HG02981 (cell line): ENCODE measurements at regions not wholly inside any gene's neighbourhood (a gene's known extent, or its start where the extent isn't known, plus 50 kb on each side); places are given as distances from the start of the nearest gene placed in this dataset.

Experiments used
- ATAC-seq: cut with Tn5 transposase; IDR thresholded peaks from one replicate; pipeline ENCODE4 v1.9.1; 2021; ENCODE audit warnings: mild to moderate bottlenecking, moderate library complexity; ENCODE audit not compliant: unreplicated experiment

DNA sequence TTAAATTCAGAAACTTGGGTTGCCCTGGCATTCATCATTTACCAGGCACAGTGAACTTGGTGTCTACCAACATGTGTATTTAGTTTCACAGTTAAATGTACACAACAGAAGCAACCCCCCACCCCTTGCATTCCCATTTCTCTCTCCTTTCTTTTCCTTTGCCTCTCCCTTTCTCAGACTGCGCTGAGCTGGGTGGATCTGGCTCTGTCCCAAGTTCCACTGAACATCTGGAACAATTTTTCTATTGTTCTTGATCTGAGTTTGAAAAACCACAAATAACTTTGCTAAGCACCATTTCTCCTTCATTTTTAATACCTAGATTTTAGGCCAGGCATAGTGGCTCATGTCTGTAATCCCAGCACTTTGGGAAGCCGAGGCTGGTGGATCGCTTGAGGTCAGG is 242.2 kb downstream of the ABHD5 start:
- no peak for ATAC-seq

DNA sequence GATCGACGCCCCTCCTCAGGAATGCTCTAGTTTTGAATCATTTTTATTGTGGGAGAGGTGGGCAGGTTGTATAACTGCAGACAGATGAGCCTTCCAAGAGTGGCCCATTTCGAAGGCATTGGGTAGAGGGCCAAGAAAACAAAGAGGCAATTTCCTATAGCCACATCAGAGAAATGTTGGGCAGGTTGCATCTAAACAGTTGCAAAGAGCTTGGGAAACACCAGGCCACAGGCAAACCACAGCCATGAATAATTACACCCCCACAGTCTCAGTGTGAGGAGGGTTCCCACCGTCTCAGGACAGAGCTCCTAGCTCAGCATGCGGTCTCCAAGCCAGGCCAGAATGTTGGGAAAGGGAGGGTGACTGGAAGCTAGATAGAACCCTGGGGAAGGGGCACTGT is 257.3 kb downstream of the ABHD5 start:
- ATAC-seq, result no peak

DNA sequence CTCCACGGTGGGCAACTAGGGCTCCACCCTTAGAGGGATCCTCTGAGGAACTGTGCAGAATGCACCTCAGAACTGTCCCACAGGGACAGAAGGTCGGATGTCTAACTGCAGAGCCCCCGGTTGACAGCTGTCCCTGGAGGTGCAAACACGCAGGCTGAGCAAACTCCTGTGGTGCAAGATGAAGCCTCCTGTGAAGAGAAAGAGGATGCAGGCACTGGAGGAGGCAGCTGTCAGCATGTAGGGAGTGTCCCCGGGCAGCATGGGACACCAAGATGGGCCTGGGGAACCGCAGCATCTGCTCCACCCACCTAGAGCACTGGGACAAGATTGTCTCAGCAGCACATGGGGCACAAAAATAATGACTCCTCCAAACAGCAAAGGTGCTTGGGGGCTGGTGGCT is 258.9 kb downstream of the ABHD5 start:
- ATAC-seq, result no peak

DNA sequence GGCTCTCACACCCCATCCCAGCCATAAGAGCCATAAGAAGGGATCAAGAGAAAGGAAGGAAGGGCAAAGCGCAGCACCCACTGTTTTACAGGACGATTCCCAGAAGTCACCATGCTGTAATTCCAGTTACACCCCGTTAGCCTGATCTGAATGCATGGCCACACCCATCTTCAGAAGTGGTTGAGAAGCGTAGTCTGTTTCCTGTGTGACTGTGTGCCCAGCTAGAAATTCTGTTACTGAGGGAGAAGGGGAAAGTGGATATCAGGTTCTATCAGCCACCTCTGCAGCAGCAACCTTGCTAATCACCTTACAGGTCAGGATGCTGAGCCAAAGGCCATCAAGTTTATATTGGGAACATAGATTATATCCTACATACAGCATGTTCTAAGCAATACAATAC is 260.0 kb downstream of the ABHD5 start:
- ATAC-seq, result no peak

DNA sequence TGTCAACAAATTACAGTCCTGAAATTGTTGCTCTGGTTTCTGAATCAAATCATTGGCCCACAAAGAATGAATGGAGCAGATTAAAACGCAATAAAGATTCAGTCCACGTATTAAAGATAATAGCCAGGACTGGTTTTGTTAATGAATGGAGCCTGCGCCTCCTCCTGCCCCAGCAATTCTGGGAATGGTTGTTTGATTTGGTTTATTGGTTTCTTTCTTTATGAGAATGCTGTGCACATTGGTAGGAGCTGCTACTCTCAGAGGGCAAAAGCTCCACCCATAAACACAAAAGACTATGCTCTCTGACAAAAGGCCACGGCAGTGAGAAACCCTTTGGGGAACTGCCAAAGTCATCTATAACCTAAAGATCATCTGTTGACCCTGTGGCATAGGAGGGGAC is 261.1 kb downstream of the ABHD5 start:
- no peak for ATAC-seq

DNA sequence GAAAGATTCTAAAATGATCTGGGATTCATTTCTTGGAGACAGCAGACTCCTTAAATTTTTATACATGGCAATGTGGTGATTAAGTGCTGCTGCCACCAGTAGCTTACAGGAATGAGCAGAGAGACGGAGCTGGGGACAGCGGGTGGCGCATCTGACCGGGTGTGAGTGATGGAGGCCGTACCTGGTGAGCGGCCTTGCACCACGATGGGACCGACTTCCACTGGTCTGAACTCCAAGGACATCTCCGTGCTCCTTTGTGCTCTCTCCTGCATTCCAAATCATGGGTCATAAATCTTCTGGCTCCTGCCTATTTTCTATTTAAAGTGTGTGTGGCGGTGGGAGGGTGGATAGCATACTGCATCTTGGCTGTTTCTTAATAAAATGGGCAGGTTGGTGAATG is 262.6 kb downstream of the ABHD5 start:
- no peak for ATAC-seq

DNA sequence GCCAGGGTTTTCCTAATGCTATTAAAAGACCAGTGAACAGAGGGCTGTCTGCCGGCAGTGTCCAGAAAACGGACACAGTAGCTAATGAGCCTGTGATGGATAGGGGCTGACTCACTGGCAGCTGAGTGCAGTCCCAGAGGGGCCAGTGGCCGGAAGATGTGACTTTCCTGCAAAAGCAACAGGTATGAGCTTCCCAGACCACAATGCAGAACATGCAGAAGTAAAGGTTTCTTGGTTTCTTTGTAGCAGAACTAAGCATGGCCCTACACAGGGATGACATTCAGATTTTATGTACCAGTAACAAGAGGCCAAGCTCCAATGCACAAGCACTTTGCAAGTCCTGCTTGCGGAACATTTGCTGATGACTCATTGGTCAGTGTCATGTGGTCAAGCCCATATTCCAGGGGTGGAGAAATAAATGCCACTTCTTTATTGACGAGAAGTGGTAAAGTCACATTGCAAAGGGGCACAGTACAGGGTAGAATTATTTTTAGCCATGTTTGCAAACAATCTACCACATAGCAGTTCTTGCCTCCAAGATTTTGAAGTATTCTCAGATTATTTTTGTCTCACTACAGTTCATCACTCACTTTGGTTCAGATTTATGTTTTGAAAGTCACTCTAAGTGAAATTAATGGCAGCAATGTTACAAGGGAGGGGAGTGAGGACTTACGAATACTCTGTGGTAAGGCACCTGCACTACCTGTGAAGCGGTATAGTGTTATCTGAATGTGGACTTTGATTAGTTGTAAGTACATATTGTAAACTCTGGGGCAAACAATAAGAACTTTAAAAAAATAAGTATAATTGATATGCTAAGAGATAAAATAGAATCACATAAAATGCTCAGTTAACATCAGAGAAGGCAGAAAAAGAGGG is 263.3 kb downstream of the ABHD5 start:
- no peak for ATAC-seq

DNA sequence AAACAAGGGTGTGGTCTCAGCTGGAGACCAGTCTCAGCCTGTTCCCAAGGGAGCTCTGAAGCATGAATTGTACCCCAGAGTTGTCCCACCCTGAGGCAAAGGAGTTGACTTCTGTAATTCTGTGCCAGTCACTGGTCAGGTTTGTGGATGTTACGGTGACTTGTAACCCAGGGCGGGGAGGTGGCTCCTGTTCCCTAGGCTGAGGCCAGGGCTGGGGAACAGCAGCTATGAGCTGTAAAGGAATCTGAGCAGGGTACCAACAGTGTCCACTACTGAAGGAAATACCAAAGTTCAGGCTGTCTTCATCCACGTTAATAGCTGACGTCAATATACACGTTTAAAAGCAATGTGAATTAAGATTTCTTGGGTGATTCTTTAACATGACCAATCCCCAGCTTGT is 266.2 kb downstream of the ABHD5 start:
- no peak for ATAC-seq

DNA sequence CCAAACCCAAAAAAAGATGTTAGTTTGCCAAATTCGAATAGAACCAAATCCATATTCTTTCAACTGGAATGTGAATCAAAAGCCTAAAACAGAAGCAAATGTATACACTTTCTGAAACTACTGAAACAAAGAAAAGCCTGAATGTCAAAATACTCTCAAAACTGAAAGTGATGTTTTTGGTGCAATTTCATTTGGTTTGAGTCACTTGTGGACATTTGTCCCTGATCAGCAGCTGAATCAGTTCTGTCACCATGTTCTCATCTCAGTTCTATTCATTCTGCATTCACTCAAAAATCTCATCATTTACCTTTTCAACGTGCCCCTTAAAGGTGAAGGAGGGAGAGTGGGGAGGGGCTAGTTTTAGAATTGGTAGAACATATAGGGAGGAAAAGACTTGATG is 266.8 kb downstream of the ABHD5 start:
- no peak for ATAC-seq

DNA sequence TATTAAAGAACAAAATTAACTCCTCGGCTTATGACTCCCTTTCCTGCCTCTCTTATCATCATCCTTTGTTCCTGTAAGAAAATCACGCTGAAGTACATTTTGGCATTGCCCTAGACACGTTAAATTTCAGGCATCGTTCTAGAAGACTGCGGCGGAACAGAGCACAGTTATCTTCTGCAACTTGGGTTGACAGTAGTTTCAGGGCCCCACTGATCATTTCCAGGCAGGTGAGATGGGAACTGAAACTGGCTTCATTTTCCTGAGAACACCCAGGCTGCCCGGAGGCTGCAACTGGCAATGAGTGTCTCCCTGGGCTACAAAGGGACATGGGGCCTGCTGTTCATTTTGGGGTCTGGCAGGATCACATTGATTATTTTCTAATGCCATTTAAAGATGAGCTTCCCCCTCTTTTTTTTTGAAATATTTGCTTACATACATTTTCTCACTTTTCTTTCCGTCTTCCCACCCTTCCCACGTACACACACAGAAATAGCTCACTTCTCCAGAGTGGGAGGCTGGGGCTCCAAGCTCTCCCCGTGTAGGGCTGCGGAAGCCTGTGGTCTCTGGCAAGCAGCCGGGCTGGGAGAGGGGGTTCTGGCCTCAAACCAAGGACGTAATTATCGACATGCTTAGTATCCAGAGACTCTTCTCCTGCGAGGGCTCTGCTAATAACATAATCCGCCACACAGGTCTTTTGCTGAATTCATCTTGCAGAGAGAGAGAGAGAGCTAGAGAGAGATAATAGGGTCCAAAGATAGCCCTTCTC is 267.4 kb downstream of the ABHD5 start:
- ATAC-seq, result no peak

DNA sequence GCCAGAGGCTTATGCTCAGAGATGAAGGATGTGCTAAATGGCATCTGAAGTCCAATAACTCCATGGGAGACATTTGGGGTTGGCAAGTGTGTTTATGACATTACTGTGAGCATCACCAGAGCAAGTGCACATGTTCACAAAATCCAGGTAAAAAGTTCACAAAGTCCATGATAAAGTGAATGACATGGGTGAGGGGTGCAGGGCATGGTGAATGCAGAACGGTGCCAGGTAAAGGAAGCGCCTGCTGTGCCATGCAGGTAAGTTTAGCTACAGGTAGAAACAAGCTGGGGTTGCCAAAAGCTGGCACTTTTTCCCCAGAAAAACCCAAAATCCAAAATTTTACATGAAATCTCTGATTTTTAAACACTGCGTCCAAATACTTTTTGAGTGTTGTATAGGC is 268.2 kb downstream of the ABHD5 start:
- ATAC-seq, result no peak

DNA sequence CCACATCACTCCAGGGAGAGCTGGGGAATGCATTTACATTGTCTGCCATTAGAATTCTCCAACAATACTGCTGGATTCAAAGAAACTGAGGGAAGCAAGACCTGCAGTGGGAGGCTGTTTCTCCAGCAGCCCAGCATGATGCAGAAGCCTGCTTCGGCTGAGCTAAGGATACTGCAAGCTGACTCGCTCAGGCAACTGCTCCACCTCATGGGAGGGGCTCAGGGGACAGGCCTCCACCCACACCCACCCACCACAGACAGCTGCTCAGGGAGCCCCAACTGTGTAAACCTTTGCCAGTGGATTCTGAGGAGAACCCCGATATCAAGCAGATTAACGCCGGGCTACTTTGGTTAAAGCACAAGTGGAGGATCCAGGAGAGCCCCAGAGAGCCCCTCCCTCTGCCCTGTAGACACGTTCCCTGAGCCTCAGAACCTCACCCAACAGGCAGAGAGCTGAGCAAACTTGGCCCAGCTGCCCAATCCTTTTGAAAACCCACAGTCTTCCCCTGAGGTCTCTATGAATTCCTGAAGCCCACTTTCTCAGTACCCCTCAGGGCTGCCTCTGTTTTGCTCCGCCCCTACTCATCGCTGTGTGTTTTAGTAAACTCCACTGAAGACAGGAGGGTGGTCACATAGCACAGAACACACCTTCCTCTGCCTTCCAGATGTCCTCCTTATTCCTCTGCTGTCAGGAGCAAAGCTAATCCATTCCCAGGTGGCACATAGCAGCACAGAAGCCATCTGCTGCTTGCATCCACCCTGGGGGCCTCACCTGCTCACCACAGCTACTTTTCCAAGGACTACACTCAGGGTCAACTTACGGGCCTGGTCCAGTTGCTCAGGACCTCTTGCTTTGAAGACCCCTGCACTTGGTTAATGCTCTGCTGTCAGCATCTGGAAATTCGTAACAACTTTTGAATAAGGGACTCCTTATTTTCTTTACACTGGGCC is 269.0 kb downstream of the ABHD5 start:
- no peak for ATAC-seq

DNA sequence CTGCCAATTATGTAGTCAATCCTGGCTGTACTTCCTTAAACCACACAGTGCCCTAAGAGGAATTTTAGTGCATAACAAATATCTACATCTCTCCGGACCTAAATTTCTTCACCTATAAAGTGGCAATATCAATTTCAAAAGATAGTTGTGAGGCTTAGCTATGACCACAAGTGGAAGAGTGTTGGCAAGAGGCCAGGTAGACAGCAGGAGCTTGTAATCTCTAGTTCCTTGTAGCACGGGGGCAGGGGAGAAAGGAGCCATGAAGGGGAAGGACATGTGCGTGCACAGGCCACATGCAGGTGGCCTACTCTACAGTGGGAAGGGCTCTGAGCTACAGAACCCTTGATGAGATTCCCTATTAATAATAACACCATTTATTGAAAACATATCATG is 269.7 kb downstream of the ABHD5 start:
- no peak for ATAC-seq

DNA sequence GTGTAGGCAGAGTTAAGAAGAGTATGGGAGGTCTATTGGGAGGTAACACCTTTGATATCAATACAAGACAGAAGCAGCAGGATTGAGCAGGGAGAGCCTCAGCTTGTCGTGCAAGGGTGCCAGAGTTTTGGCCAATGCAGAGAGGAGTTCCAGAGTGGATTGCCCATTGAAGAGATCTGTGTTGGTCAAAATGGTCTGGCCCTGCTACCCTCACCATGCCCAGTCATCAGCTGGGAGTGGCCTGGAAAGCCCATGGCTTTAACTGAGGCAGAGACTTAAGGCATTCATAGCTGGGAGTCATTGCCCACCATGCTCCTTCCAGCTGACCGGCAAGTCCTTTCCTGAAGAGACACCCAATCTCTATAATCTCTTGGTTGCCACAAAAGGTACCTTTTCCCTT is 271.3 kb downstream of the ABHD5 start:
- ATAC-seq, result no peak

DNA sequence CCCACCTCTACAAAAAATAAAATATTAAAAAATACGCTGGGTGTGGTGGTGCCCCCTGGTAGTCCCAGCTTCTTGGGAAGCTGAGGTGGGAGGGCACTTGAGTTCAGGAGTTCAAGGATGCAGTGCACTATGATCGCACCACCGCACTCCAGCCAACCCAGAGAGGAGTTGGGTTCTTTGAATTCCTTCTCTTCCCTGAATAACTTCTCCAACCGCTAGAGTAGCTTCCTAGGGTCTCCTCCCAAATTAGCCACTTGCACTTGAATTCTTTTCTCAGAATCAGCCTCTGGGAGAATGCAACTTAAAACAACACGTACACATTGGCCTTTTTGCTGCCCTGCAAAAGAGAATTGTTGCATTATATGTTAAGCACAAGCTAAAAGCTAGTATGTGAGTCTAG is 272.5 kb downstream of the ABHD5 start:
- ATAC-seq, result no peak

DNA sequence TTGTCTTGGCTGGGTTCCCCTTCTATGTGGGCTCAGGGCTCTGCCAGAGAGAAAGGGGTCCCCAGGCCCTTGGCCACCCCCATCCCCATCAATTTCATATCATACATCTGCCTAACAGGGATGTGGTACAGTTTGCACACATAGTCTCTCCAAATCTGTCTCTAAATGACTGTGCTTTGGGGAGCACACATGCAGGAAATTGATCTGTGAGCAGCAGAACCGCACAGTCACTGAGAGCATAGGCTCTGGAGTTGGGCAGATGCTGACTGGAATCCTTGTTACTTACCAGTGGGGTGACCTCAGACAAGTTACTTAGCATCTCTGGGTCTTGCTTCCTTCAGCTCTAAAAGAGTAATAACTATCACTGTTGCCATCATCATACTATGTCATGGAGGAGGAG is 273.9 kb downstream of the ABHD5 start:
- ATAC-seq, result no peak

DNA sequence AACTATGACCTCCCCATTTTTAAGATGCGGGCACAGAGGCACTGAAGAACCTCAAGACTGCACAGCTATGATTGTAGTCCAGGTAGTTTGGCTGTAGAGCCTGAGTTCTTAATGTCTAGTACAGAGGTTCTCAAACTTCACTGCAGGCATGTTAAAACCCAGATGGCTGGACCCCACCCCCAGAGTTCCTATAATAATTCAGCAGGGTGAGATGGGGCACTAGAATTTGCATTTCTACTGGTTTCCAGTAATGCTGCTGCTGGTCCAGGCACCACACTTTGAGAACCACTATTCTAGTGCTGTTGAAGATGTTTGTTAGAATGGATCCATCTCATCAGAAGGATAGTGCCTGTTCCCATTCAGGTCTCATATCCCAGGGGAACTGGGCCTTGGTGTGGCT is 274.9 kb downstream of the ABHD5 start:
- no peak for ATAC-seq

DNA sequence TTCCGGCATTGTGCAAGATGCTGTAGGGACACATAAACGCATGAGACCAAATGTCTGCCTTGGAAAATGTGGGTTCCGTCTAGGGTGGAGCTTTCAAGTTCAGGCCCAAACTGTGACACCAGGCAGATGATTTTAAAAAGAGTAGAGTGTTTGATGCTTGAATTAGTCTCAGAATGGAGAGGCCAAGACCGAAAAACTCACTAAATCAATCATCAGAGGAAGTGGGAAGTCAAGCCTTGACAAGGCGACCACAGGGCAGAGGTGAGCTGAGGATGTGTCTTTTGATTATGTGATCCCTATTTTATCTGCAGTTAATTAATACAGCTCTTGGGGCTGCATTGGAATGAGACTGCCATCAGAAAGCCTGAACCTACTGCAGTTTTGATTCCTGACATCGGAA is 275.4 kb downstream of the ABHD5 start:
- no peak for ATAC-seq

DNA sequence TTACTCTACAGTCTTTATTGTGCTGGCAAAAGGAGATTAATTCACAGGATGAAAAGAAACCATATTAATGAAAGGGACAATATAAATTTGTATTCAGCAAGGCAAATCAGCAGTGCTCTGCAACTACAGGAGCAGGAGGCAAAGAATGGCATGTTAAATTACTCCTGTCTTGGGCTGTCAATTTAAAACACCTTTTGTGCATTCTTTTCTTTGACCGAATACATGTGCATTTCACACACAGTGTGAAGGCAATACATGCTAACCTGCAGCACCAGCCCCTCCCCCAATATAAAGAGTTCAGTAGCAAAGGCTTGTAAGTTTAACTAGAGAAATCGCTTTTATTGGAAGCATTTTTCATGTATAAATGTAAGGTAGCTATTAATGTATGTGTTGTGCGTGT is 275.2 kb upstream of the TOPAZ1 start:
- ATAC-seq, result no peak

DNA sequence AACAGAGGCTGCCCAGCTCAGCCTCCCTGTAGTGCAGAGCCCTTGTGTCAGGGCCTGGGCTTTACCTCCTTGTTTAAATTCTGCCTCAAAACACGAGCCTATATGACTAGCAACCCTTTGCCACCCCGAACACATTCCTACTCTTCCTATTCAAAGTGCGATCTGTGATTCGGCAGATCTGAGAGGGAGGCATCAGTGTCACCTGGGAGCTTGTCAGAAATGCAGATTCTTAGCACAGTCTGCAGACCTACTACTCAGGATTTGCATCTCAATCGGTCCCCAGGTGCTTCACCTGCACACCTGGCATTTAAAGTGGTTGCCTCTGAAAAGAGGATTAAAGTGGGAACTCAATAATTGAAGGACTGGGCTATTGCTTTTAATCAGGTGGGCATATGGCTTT is 273.2 kb upstream of the TOPAZ1 start:
- ATAC-seq, result no peak

DNA sequence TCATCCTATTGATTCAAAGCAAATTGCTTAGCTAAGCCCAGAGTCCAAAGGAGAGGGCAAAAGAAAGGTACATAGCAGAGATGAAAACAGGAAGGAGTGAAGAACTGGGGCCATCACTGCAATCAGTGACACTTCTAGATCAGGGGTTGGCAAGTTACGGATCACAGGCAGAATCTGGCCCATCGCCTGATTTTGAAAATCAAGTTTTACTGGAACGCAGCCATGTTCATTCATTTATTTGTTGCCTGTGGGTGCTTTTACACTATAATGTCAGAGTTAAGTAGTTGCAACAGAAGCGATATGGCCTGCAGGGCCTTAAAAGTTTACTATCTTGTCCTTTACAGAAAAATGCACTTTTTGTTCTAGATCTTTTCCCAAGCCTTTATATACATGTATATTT is 271.7 kb upstream of the TOPAZ1 start:
- ATAC-seq, result no peak
